Tibial nerve (tissue), 4 donors: ENCODE measurements at regions not wholly inside any gene's neighbourhood (a gene's known extent, or its start where the extent isn't known, plus 50 kb on each side); places are given as distances from the start of the nearest gene placed in this dataset.

ENCODE experiments used
- DNase-seq, 2 donors: peaks; one replicate each; pipeline ENCODE4 v3.0.0-alpha.2; 2019; ENCODE audit warnings: low spot score in 2 of 2
- H3K27ac ChIP-seq, 4 donors: fragments of 200-600 bp; sonication (generic) in 3 of 4; one replicate each; pipeline ENCODE4 v1.5.1; 2017 to 2019; ENCODE audit warnings: mild to moderate bottlenecking in 1 of 4
- H3K27me3 ChIP-seq, 2 donors: fragments of 200-600 bp; sonication (generic) in 1 of 2; one replicate each; pipeline versions ENCODE4 v1.5.1 to v1.6.0; 2017 to 2019
- H3K36me3 ChIP-seq, 3 donors: fragments of 200-600 bp; sonication (generic); one replicate each; pipeline ENCODE4 v1.5.1; 2018 to 2019
- H3K4me1 ChIP-seq, 4 donors: fragments of 200-600 bp; sonication (generic) in 3 of 4; one replicate each; pipeline ENCODE4 v1.5.1; 2017 to 2019
- H3K4me3 ChIP-seq, 4 donors: fragments of 200-600 bp; sonication (generic) in 3 of 4; one replicate each; pipeline ENCODE4 v1.5.1; 2017 to 2019; ENCODE audit warnings: mild to moderate bottlenecking in 1 of 4, moderate library complexity in 1 of 4
- H3K9me3 ChIP-seq, 4 donors: fragments of 200-600 bp; sonication (generic) in 3 of 4; one replicate each; pipeline ENCODE4 v1.5.1; 2017 to 2019
- EP300 ChIP-seq, 2 donors: sonication (generic); formaldehyde crosslinking; IDR thresholded peaks; one replicate each; pipeline ENCODE4 v1.6.1; 2017; ENCODE audit warnings: antibody characterized with exemption in 2 of 2, mild to moderate bottlenecking in 1 of 2
- POLR2A ChIP-seq, 2 donors: fragments of 450-650 bp; IDR thresholded peaks; one replicate each; pipeline ENCODE4 v1.6.1; 2017; ENCODE audit warnings: antibody characterized with exemption in 2 of 2, mild to moderate bottlenecking in 2 of 2, moderate library complexity in 2 of 2
- WGBS, 2 donors: methylation state at CpG; one replicate each; pipeline ENCODE4 v1.1.5; 2018; 5-methylcytosine and 5-hydroxymethylcytosine counted together
- TF ChIP-seq, protein P1 (sequence below), 5 experiments: fragments of 200-600 bp in 3 of 5; fragments of 450-650 bp in 2 of 5; sonication (generic) in 3 of 5; IDR thresholded peaks; one replicate each; pipeline ENCODE4 v1.5.1; 2016 to 2019; ENCODE audit warnings: antibody characterized with exemption in 5 of 5, mild to moderate bottlenecking in 3 of 5, moderate library complexity in 2 of 5

DNA sequence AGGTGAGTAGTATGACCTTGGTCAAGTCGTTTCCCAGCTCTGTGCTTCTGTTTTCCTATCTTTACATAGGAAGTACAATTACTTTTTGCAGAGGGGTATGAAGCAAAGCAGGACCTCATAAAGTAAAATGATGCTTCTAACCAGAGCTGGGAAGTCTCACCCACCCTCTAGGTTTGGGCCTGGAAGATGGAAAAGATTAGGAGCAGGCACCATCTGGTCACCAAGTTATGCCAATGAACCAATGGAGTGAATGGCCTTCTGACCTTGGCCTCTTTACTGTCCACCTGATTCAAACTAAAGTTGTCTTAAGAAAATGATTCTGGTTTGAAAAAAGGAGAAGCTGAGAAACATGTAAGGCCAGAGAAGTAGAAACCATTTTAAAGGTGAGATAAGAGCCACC is 68.9 kb upstream of the CTNNBL1 start:
- Histone ChIP-seq H3K27ac (no peak overlapping the region), H3K27me3 (peaks cover 0 to 29% of the 10 kb centered on the region in 2 donors), H3K9me3 (no peaks in the 10 kb centered on the region), H3K4me3 (no peak overlapping the region), H3K4me1 (no peaks in the 10 kb centered on the region), H3K36me3 (no peaks in the 10 kb centered on the region)
- 5 to 21% methylated on average over 1 of the region's 1 CpG for WGBS, 2 donors
- no peak for DNase-seq
- TF ChIP-seq POLR2A (IDR thresholded peaks at IDR 0.05), result no peak

GRCh38 chr20:37622728-37623127 is 71.1 kb upstream of the CTNNBL1 start:
- DNase-seq, result no peak
- Histone ChIP-seq H3K4me1 (no peaks in the 10 kb centered on the region), H3K9me3 (no peaks in the 10 kb centered on the region), H3K4me3 (no peak overlapping the region), H3K27ac (no peak overlapping the region), H3K27me3 (peaks cover 0 to 28% of the 10 kb centered on the region in 2 donors), H3K36me3 (no peaks in the 10 kb centered on the region)
- TF ChIP-seq, protein P1, sequence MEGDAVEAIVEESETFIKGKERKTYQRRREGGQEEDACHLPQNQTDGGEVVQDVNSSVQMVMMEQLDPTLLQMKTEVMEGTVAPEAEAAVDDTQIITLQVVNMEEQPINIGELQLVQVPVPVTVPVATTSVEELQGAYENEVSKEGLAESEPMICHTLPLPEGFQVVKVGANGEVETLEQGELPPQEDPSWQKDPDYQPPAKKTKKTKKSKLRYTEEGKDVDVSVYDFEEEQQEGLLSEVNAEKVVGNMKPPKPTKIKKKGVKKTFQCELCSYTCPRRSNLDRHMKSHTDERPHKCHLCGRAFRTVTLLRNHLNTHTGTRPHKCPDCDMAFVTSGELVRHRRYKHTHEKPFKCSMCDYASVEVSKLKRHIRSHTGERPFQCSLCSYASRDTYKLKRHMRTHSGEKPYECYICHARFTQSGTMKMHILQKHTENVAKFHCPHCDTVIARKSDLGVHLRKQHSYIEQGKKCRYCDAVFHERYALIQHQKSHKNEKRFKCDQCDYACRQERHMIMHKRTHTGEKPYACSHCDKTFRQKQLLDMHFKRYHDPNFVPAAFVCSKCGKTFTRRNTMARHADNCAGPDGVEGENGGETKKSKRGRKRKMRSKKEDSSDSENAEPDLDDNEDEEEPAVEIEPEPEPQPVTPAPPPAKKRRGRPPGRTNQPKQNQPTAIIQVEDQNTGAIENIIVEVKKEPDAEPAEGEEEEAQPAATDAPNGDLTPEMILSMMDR (IDR thresholded peaks at IDR 0.05), result no peak
- no peak for TF ChIP-seq EP300 (IDR thresholded peaks at IDR 0.05)
- no peak for TF ChIP-seq POLR2A (IDR thresholded peaks at IDR 0.05)
- WGBS, 2 donors, result 18 to 25% methylated on average over 5 of the region's 5 CpGs

DNA sequence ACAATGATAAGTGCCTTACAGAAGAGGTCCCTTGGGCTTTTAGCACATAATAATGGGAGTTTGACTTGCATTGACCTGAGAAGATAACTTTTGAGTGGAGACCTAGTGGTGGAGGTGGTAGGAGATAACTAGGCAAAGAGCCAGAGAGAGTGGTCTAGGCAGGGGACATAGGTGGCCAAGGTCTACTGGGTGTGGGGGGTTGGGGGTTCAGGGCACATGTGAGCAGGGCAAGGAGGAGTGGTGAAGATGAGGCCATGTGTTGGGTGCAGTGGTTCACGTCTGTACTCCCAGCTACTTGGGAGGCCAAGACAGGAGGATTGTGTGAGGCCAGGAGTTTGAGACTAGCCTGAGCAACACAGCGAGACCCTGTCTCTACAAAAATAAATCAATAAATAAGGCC is 74.3 kb upstream of the CTNNBL1 start:
- TF ChIP-seq, protein P1 (IDR thresholded peaks at IDR 0.05), result no peak
- no peak for TF ChIP-seq EP300 (IDR thresholded peaks at IDR 0.05)
- TF ChIP-seq POLR2A (IDR thresholded peaks at IDR 0.05), result no peak
- 72 to 85% methylated on average over 2 of the region's 2 CpGs for WGBS, 2 donors

DNA sequence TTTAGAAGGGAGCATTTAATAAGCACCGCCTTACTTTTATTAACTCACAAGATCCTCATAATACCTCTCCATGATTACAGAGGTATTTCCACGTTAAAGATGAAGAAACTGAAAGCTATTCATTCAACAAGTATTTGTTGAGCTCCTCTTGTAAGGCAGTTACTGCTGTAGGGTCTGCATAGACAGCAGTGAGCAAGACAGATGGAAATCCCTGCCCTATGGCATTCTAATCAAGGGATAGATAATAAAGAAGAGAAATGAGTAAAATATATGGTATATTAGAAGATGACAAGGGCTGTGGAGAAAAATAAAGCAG is 77.8 kb upstream of the CTNNBL1 start:
- Histone ChIP-seq H3K4me1 (no peaks in the 10 kb centered on the region), H3K36me3 (no peaks in the 10 kb centered on the region), H3K27me3 (peaks cover 0 to 9% of the 10 kb centered on the region in 2 donors), H3K4me3 (no peak overlapping the region), H3K27ac (no peak overlapping the region), H3K9me3 (no peaks in the 10 kb centered on the region)
- DNase-seq, result no peak
- TF ChIP-seq, protein P1 (IDR thresholded peaks at IDR 0.05), result peak in 1 of 5 experiments; percentile 0
- no peak for TF ChIP-seq POLR2A (IDR thresholded peaks at IDR 0.05)
- WGBS, 2 donors, result 21 to 37% methylated on average over 2 of the region's 2 CpGs

More for the DNA sequence above, 74.3 kb upstream of the CTNNBL1 start:
- peaks cover 0 to 21% of the 10 kb centered on the region in 2 donors for H3K27me3 ChIP-seq
- no peak for DNase-seq
- H3K27ac ChIP-seq, result no peak overlapping the region
- no peak overlapping the region for H3K4me3 ChIP-seq
- no peaks in the 10 kb centered on the region for H3K36me3 ChIP-seq
- H3K9me3 ChIP-seq, result no peaks in the 10 kb centered on the region
- no peaks in the 10 kb centered on the region for H3K4me1 ChIP-seq

DNA sequence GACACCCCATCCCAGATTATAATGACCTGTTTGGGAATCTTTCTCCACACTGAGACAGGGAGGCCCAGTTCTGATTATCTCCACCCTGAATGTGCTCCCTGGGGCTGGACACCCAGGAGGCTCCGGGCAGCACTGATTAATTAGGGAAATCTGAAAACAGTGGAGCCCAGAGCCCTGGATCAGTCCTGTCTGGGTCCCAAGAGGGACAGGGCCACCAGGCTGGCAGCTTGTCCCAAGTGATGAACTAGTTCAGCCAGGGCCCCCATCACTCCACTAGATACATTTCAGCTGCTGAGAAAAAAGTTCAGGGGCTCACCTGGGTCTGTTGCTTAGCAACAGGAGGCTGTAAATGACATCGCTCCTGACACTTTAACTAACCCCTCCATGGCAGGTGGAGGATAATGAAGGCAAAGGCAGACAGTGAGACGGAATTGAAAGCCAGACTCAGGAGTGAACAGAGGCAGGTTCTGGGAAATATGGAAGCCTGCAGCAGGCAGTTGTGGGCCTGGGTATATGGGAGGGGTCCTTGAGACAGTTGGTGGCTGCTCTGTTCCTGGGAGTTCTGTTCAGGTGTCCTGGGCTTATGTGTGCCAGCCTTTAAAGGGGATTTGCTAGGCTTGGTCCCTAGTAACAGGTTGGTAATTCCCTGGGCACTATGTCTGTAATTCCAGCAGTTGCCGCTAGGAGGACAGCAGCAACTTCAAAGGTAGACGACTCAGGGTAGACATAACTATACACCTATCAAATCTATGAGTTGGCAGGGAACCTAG is 78.3 kb upstream of the CTNNBL1 start:
- no peak overlapping the region for H3K4me3 ChIP-seq
- H3K4me1 ChIP-seq, result no peaks in the 10 kb centered on the region
- H3K9me3 ChIP-seq, result no peaks in the 10 kb centered on the region
- WGBS, 2 donors, result 34 to 38% methylated on average over 5 of the region's 5 CpGs
- DNase-seq, result peak; percentile 19 to 66
- TF ChIP-seq POLR2A (IDR thresholded peaks at IDR 0.05), result no peak
- no peak for TF ChIP-seq EP300 (IDR thresholded peaks at IDR 0.05)
- TF ChIP-seq, protein P1 (IDR thresholded peaks at IDR 0.05), result peak in 3 of 5 experiments; percentile 29 to 65 (median 46)
- peaks cover 0 to 6% of the 10 kb centered on the region in 2 donors for H3K27me3 ChIP-seq
- H3K36me3 ChIP-seq, result no peaks in the 10 kb centered on the region
- H3K27ac ChIP-seq, result no peak overlapping the region
